Activated CD8-positive, alpha-beta T cell treated with anti-CD3 and anti-CD28 coated beads, Interleukin-2, amount 10 ng/mL, durations not matched to agents 7 days and 5 days (primary cell): ENCODE measurements at regions not wholly inside any gene's neighbourhood (a gene's known extent, or its start where the extent isn't known, plus 50 kb on each side); places are given as distances from the start of the nearest gene placed in this dataset.

Source experiments
- ATAC-seq: fragments of 150-1000 bp; cut with Tn5 transposase; one replicate; pipeline ENCODE4 v1.10.0; 2021; ENCODE audit warnings: moderate library complexity
- CTCF ChIA-PET: fragments of 350-600 bp; sonication (Branson Sonifier 250); formaldehyde crosslinking; loops from one replicate; lab custom pipeline; 2021; ENCODE audit warnings: antibody characterized with exemption; lab: Charles Lee
- POLR2A ChIA-PET: fragments of 350-600 bp; sonication (Branson Sonifier 250); formaldehyde crosslinking; loops from one replicate; lab custom pipeline; 2021; ENCODE audit warnings: antibody characterized with exemption; lab: Charles Lee
- DNase-seq: peaks from one replicate; pipeline ENCODE4 v3.0.0-alpha.2; 2020
- H3K27ac Mint-ChIP-seq: one replicate; pipeline ENCODE4 v1.8.0; 2021; ENCODE audit warnings: mild to moderate bottlenecking, mixed read lengths
- H3K27me3 Mint-ChIP-seq: one replicate; pipeline ENCODE4 v1.8.0; 2021; ENCODE audit warnings: low read depth, mixed read lengths
- H3K36me3 Mint-ChIP-seq: one replicate; pipeline ENCODE4 v1.8.0; 2021; ENCODE audit warnings: low read depth, mixed read lengths
- H3K4me1 Mint-ChIP-seq: one replicate; pipeline ENCODE4 v1.8.0; 2021; ENCODE audit warnings: low read depth, mixed read lengths
- H3K4me3 Mint-ChIP-seq: one replicate; pipeline ENCODE4 v1.8.0; 2021; ENCODE audit warnings: mild to moderate bottlenecking, mixed read lengths
- H3K9me3 Mint-ChIP-seq: one replicate; pipeline ENCODE4 v1.8.0; 2022; ENCODE audit warnings: mixed read lengths; ENCODE audit not compliant: insufficient read depth

DNA sequence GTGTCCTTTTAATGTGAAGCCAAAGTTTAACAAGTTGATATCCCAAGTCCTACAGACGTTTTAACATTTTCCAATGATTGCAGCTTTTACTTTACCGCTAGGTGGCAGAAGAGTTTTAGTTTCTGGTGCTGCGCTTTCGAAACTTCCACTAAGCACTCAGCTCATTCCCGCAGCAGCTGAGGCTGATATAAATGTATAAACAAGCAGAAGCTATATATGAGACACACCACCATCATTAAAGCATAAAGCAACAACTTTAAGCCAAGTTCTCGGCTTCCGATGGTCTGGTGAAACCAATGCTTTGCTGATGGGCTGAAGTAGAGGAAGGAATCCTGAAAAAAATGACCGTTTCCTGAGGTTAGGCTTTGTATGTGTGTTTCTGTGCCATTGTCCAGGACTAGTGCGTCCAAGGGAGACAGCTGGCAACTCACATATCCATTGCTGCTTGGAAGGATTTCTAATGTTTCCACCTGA, 753.9 kb downstream of the OLFM4 start:
- H3K27ac Mint-ChIP-seq = no peak overlapping the region
- no peak overlapping the region for H3K4me3 Mint-ChIP-seq
- H3K9me3 Mint-ChIP-seq = no peaks in the 10 kb centered on the region
- no peak for ATAC-seq
- ChIA-PET POLR2A (no interaction called here), CTCF (interaction anchor here (0.9 to 1.8 kb wide), 3 partner anchors 10 to 532 kb away, joined by 3 to 5 read pairs (median 4); no protein-coding TSS in a partner anchor)
- H3K4me1 Mint-ChIP-seq = no peaks in the 10 kb centered on the region
- peak; percentile 19 for DNase-seq
- H3K36me3 Mint-ChIP-seq = no peaks in the 10 kb centered on the region
- H3K27me3 Mint-ChIP-seq = no peaks in the 10 kb centered on the region

DNA sequence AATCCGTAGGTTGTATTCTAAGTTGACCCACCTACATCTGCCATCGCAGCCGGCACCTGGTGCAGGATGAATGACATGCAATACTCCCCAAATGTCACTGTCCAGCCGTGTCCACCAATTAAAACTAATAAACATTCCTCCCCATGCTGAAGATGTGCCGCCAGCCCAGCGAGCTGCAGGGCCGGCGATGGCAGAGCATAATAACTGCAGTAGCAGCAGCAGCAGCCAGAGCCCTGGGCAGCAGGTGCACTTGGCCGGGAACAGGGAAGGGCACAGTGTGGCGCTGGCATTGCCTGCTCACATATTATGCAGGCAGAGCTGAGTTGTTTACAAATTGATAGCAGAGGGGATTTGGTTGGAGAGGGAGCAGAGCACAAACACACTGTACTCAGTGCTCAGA, 754.9 kb downstream of the OLFM4 start:
- ATAC-seq = no peak
- CTCF ChIA-PET = interaction anchor here (1.8 kb wide), 1 partner anchor 533 kb away, joined by 5 read pairs; no protein-coding TSS in a partner anchor
- no peak overlapping the region for H3K4me3 Mint-ChIP-seq
- H3K36me3 Mint-ChIP-seq = no peaks in the 10 kb centered on the region
- H3K9me3 Mint-ChIP-seq = no peaks in the 10 kb centered on the region
- no peak overlapping the region for H3K27ac Mint-ChIP-seq
- no peaks in the 10 kb centered on the region for H3K27me3 Mint-ChIP-seq
- POLR2A ChIA-PET = no interaction called here
- H3K4me1 Mint-ChIP-seq = no peaks in the 10 kb centered on the region
- DNase-seq = no peak

DNA sequence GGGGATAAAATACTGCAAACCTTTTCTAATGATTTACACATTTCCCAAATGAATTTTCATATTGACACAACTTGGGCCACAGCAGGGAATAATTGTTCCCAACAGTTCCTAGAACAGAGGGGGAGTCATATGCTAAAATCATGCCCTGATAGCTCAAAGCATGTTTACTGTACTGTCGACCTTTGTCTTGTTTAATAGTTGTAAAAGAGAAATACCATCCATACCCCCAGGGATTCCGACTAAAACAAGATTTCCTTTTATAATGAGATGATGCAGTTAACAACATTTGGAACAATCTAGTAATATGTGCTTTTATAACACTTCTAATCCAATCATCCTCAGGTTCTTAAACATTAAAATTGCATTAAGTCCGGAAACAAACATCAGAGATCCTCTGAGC, 759.7 kb downstream of the OLFM4 start:
- Mint-ChIP-seq H3K36me3 (no peaks in the 10 kb centered on the region), H3K27ac (no peak overlapping the region), H3K9me3 (no peaks in the 10 kb centered on the region), H3K27me3 (no peaks in the 10 kb centered on the region), H3K4me1 (no peaks in the 10 kb centered on the region), H3K4me3 (no peak overlapping the region)
- DNase-seq = no peak
- ATAC-seq = no peak
- ChIA-PET POLR2A (no interaction called here), CTCF (no interaction called here)

GRCh38 chr13:53800011-53800410, 771.4 kb downstream of the OLFM4 start:
- H3K9me3 Mint-ChIP-seq = peaks cover 10% of the 10 kb centered on the region
- no peak overlapping the region for H3K4me3 Mint-ChIP-seq
- ChIA-PET CTCF (no interaction called here), POLR2A (no interaction called here)
- no peak overlapping the region for H3K27ac Mint-ChIP-seq
- H3K27me3 Mint-ChIP-seq = no peaks in the 10 kb centered on the region
- no peaks in the 10 kb centered on the region for H3K36me3 Mint-ChIP-seq
- H3K4me1 Mint-ChIP-seq = no peaks in the 10 kb centered on the region
- ATAC-seq = no peak
- no peak for DNase-seq

DNA sequence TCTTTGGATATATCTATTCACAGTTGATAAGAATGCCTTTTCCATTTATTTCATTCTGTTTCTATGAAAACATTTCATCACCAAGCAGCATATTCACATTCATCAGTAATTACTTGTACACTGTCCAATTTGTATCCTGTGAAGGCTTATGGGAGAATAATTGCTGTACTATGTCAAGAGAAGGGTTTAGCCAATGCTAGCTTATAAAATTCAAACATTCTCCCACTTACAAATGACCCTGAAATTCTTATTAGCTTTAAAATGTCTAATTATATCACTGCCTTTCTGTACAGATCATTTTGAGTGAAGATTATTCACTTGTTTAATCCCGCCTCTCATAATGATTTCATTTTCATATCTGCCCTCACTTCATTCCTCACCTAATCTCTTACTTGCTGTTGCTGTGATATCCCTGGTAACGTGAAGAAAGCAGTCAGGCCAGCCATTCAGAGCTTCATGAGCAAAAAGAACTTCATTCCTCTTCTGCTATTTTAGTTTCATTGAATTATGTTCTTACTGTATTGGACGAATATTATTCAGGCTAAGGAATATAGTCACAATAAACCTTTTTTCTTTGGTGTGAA, 778.7 kb downstream of the OLFM4 start:
- no peaks in the 10 kb centered on the region for H3K4me1 Mint-ChIP-seq
- no peaks in the 10 kb centered on the region for H3K36me3 Mint-ChIP-seq
- H3K9me3 Mint-ChIP-seq = peaks cover 4% of the 10 kb centered on the region
- DNase-seq (no peak), ATAC-seq (no peak)
- POLR2A ChIA-PET = no interaction called here
- no peaks in the 10 kb centered on the region for H3K27me3 Mint-ChIP-seq
- no peak overlapping the region for H3K4me3 Mint-ChIP-seq
- H3K27ac Mint-ChIP-seq = no peak overlapping the region
- CTCF ChIA-PET = no interaction called here

DNA sequence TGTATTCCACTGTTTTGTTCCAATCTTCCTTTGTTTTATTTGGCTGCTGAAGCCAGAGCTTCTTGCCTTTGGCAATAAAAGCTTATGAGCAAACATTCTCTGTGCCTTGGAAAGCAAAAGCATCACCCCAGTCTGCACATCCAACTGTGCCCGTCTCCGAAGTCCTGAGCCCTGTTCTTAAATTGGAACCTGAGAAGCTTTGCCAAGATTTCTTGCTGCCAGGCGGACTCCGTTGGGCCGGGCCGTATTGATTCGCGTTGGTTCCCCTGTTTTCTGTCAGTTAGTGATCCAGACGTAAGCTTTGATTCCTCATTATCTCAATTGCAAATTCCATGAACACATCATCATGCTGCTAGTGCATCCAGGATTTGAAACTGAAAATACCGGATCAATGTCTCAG, 793.0 kb downstream of the OLFM4 start:
- ChIA-PET CTCF (no interaction called here), POLR2A (no interaction called here)
- no peak for DNase-seq
- Mint-ChIP-seq H3K4me1 (no peaks in the 10 kb centered on the region), H3K36me3 (no peaks in the 10 kb centered on the region), H3K9me3 (peaks cover 9% of the 10 kb centered on the region), H3K27ac (no peak overlapping the region), H3K4me3 (no peak overlapping the region), H3K27me3 (no peaks in the 10 kb centered on the region)
- no peak for ATAC-seq

GRCh38 chr13:53822136-53822535, 793.5 kb downstream of the OLFM4 start:
- H3K4me3 Mint-ChIP-seq = no peak overlapping the region
- CTCF ChIA-PET = no interaction called here

DNA sequence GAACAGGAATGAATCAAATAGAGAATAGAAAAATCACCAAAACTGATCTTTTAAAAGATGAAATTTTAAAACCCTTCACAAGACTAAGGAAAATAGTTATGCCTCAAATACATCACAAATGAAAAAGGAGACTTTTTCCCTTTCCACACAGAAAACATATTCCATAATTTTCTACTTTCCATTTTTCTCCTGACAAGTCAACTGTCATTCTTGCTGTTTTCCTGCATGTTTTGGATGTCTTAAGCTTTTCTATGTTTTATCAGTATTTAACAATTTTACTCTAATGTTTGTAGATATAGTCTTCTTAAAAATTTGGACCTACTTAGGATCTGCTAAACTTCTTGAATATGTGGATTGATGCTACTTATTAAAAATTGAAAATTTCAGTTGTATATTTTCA, 810.8 kb downstream of the OLFM4 start:
- Mint-ChIP-seq H3K36me3 (no peaks in the 10 kb centered on the region), H3K27me3 (no peaks in the 10 kb centered on the region), H3K4me1 (no peaks in the 10 kb centered on the region), H3K27ac (no peak overlapping the region), H3K9me3 (no peaks in the 10 kb centered on the region), H3K4me3 (no peak overlapping the region)
- ATAC-seq = no peak
- no peak for DNase-seq
- ChIA-PET CTCF (no interaction called here), POLR2A (no interaction called here)

More at GRCh38 chr13:53822136-53822535, 793.5 kb downstream of the OLFM4 start:
- POLR2A ChIA-PET = no interaction called here
- DNase-seq (no peak), ATAC-seq (no peak)
- Mint-ChIP-seq H3K9me3 (peaks cover 9% of the 10 kb centered on the region), H3K27me3 (no peaks in the 10 kb centered on the region), H3K36me3 (no peaks in the 10 kb centered on the region), H3K27ac (no peak overlapping the region), H3K4me1 (no peaks in the 10 kb centered on the region)

DNA sequence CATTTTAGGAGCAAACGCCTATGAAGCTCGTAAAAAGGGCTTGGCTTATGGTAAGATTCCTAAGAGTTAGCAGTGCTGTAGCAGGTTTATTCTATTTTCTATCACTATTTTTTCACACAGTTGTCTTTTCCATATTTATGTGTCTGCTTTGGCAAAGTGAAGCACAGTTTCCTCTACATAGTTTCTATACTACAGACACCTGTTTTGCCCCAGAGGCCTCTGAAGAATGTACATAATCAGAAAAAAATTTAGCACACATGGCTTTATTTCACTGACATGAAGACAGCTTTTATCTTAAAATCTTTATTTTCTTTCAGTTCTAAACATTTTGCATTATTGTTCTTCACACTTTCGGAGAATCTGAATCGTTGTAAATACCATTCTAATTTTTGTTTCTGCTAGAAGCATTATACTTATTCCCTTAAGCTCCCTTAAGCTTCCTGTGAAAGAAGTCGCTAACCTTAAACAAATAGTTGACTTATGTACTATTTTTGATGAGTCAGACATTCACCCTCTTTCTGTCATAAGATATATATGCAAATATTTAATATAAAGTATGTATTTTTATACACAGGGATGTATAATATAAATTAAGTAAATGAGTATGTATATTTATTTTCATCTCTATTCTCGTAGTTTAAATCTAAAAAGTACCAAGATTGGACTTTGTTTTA, 816.0 kb downstream of the OLFM4 start:
- Mint-ChIP-seq H3K27me3 (no peaks in the 10 kb centered on the region), H3K4me3 (no peak overlapping the region), H3K9me3 (no peaks in the 10 kb centered on the region), H3K27ac (no peak overlapping the region), H3K4me1 (no peaks in the 10 kb centered on the region), H3K36me3 (no peaks in the 10 kb centered on the region)
- DNase-seq (no peak), ATAC-seq (no peak)
- POLR2A ChIA-PET = no interaction called here
- CTCF ChIA-PET = no interaction called here

- no peak for ATAC-seq
- ChIA-PET CTCF (no interaction called here), POLR2A (no interaction called here)
- Mint-ChIP-seq H3K4me1 (no peaks in the 10 kb centered on the region), H3K27ac (no peak overlapping the region), H3K9me3 (peaks cover 5% of the 10 kb centered on the region), H3K36me3 (no peaks in the 10 kb centered on the region), H3K27me3 (no peaks in the 10 kb centered on the region), H3K4me3 (no peak overlapping the region)
- DNase-seq = no peak
These were observed 818.9 kb downstream of the OLFM4 start for GRCh38 chr13:53847502-53847901.

GRCh38 chr13:53848366-53848961, 819.9 kb downstream of the OLFM4 start:
- POLR2A ChIA-PET = no interaction called here
- peaks cover 8% of the 10 kb centered on the region for H3K9me3 Mint-ChIP-seq
- no peak for DNase-seq
- no peaks in the 10 kb centered on the region for H3K27me3 Mint-ChIP-seq
- no peak overlapping the region for H3K4me3 Mint-ChIP-seq
- no peaks in the 10 kb centered on the region for H3K4me1 Mint-ChIP-seq
- no peaks in the 10 kb centered on the region for H3K36me3 Mint-ChIP-seq
- no peak for ATAC-seq
- H3K27ac Mint-ChIP-seq = no peak overlapping the region
- CTCF ChIA-PET = no interaction called here

GRCh38 chr13:53854321-53854720, 825.7 kb downstream of the OLFM4 start:
- H3K4me3 Mint-ChIP-seq = no peak overlapping the region
- DNase-seq = no peak
- no peaks in the 10 kb centered on the region for H3K36me3 Mint-ChIP-seq
- H3K4me1 Mint-ChIP-seq = no peaks in the 10 kb centered on the region
- CTCF ChIA-PET = no interaction called here
- POLR2A ChIA-PET = no interaction called here
- H3K9me3 Mint-ChIP-seq = peaks cover 22% of the 10 kb centered on the region
- H3K27me3 Mint-ChIP-seq = no peaks in the 10 kb centered on the region
- ATAC-seq = no peak
- no peak overlapping the region for H3K27ac Mint-ChIP-seq
